ENCODE measurements at regions not wholly inside any gene's neighbourhood (a gene's known extent, or its start where the extent isn't known, plus 50 kb on each side); places are given as distances from the start of the nearest gene placed in this dataset.
"Not testable (repeated sequence)": the region's sequence is repeated elsewhere in the genome, so short reads cannot be mapped to it uniquely, and the experiment has no call there.

DNA sequence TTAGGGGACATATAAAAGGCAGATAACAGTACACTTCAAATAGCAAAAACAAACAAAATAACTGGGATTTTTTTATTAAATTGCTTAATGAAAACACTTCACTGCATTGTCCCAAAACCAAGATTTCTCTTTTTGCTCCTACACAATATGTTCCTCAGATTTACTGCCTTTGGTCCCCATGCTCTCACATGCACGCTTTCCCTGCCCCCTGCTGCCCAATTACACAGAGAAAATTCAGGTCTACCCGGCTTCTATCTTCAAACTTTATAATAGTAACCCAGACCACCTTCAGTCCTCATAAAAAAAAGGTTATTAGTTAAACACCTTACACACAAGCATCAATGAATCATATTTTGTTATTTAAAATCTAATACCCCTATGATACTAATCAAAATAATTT lies 673.8 kb upstream of the HS3ST5 start:
- no peak for DNase-seq

DNA sequence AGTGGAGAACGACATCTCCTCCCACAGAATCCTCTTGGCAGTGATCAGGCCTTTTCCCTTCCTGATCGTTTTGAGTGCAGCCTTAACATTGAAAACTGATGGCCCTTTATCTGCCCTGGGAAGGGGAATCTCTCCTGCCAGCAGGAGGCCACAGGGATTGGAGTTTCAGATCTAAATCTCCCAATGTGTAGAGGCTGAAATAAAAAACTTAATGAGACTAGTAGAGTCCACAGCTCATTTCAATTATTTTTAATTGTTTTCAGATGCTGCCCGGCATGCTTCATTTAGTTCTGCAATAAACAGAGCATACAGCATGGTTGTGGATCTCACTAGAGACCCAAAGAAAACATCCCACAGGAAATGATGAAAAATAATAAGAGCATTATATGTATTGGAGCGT lies 662.2 kb upstream of the HS3ST5 start:
- no peak for DNase-seq

DNA sequence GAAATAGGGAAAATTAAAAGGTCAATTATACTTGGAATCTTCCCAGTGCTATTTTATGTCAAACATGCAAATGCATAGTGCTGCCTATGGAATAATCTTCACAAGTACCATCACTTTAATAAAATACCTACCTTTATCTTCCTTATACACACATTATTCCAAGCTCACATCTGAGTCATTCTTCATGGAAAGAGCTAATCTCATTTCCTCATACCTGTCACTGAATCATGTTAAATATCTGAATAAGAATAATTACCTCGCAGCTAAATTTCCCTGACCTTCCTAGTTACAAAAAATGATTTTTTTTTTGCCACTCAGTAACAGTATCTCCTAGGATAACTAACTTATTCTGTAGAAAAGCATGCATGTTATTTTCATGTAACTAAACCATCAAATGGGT lies 661.4 kb upstream of the HS3ST5 start:
- no peak for DNase-seq

DNA sequence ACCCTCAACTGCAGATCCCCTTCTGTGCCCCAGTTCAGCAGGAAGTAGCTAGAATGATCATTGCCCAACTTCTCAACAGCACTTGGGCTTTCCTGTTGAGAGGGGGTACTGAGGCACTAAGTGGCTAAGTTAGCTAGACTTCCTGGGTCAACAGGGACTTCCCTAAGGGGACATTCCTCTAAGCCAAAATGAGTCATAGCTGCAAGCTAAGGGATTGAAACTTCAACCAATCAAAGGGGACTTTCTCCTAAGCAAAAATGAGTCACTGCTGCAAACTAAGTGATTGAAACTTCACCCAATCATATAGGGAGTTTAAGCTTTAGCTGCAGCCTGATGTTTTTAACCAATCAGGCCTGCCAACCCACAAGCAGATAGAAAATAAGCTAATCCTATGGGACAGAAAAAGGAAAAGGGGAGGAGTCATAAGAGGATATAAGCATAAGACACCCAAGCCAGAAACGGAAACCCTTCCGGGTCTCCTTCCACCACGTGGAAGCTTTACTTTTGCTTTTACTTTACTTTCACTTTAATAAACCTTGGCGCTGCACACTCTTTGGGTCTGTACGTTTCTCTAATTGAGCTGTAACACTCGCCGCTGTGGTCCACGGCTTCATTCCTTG lies 659.0 kb upstream of the HS3ST5 start:
- DNase-seq = no peak

DNA sequence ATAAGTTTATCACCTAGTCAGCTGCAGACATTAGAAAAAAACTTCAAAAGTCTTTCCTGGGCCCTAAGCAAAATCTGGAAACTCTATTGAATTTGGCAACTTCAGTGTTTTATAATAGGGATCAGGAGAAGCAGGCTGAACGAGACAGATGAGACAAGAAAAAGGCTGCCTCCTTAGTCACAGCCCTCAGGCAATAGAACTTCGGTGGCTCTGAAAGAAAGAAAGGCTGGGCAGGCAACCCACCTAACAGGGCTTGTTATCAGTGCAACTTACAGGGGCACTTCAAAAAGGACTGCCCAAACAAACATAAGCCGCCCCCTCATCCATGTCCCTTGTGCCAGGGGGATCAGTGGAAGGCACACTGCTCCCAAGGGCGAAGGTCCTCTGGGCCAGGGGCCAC lies 657.9 kb upstream of the HS3ST5 start:
- DNase-seq = no peak

DNA sequence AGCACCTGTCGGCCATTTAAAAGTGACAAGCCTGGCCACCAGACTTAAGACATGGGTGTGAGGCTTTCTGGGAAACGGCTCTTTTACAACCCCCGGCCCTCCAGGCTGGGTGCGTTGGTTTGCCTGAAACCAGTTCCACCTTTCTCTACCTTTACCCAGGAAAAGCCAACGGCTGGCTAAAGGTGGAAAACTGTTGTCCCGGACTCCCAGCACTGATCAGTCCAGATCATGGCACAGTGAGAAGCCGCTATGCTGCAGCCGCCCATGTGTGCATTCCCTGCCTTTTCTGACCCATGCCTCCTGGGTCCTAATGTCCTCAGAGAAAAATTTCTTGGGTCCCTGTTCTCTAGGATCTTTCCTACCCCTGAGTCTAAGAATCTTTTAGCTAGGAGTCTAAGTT lies 655.7 kb upstream of the HS3ST5 start:
- DNase-seq = no peak

DNA sequence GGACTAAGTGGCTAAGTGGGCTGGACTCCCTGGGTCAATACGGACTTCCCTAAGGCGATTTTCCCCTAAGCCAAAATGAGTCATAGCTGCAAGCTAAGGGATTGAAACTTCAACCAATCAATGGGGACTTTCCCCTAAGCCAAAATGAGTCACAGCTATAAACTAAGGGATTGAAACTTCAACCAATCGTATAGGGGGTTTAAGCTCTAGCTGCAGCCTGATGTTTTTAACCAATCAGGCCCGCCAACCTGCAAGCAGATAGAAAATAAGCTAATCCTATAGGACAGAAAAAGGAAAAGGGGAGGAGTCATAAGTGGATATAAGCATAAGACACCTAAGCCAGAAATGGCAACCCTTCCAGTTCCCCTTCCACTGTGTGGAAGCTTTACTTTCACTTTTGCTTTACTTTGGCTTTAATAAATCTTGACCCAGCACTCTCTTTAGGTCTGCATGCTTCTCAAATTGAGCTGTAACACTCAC lies 655.0 kb upstream of the HS3ST5 start:
- DNase-seq = no peak

DNA sequence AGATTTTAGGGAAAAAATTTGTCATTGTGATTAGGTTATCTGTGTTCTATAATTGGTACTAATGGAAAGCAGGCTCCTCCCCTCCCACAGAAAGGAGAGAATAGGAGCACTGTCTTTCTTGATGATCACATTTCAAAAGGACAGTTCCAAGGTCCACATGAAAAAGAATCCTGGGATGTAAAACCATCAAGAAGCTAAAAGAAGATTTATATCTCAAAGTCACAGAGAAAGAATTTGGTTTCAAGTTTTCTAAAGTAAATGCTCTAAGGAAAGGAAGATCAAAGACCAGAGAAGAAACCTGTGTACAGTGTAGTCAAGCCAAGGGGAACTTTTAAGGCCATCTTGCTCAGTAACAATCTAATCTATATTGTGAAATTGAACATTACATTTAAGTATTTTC lies 652.7 kb upstream of the HS3ST5 start:
- DNase-seq = no peak

DNA sequence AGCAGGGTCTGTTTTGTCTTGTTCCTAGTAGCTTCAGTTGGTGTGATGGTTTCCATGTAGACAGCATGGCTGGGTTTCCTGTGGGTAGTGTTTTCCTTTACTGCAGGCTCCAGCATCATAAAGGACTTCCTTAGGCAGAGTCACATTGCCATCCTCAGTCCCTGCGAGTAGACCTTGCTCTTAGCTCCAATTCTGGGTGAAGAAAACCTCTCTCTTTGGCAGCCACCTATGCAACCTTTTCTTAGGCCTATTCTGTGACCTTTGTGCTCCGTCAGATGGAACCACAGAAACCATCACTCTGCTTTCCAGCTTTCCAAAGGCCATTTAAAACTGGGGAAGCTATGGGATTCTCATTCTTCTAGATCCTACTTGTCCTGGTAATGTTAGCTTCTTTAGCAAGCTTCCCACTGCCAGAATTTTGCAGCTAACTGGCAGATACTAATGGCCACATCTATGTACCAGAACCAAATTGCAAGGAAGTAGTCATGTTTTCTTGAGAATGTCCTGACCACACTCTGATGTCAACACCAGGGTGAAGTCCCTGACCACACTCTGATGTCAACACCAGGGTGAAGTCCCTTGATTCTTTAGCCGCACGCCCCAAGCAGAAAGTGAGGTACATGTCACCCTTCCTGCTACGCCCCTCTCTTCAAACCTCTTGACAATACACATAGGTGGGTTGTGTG lies 646.6 kb upstream of the HS3ST5 start:
- DNase-seq = no peak

DNA sequence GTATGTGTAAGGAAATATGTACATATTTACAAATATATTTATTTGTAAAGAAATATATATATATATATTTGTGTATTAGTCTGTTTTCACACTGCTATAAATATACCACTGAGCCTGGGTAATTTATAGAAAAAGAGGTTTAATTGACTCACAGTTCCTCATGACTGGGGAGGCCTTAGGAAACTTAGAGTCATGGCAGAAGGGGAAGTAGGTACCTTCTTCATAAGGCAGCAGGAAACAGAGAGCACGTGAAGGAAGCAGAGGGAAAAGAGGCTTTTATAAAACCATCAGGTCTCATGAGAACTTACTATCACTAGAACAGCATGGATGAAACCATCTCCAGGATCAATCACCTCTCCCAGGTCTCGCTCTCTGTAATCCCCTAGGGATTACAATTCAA lies 644.5 kb upstream of the HS3ST5 start:
- DNase-seq = no peak

DNA sequence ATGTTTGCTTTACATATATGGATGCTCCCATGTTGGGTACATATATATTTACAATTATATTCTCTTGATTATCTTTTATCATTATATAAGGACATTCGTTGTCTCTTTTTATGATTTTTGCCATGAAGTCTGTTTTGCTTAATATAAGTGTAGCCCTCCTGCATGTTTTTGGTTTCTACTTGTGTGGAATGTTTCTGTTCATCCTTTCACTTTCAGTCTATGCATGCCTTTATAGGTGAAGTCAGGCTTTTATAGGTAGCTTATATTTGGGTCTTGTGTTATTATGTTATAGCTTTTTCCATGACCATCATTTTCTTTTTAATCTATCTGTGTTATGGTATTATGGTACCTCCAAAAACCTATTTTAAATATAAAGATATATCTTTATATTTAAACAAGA lies 612.5 kb upstream of the HS3ST5 start:
- DNase-seq = no peak

DNA sequence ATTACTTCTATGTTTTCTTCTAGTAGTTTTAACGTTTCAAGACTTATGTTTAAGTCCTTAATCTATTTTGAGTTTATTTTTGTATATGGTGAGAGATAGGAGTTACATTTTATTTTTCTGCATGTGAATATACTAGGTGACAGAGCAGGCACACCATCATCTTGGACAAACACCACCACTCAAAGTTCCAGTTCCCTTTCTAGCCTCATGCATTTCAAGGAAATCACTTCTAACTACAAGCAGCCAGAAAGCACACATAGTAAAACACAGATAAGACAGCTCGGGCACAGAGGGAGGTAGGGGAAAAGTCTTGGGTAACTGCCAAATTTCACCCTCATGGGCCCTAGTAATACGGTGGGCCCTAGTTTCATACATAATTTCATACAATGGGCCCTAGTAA lies 609.4 kb upstream of the HS3ST5 start:
- DNase-seq = no peak

DNA sequence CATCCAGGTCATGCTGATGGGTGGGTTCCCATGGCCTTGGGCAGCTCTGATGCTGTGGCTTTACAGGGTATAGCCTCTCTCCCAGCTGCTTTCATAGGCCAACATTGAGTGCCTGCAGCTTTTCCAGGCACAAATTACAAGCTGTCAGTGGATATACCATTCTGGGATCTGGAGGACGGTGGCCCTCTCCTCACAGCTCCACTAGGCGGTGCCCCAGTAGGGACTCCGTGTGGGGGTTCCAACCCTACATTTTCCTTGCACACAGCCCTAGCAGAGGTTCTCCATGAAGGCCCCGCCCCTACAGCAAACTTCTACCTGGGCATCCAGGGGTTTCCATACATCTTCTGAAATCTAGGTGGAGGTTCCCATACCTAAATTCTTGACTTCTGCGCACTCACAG lies 602.6 kb upstream of the HS3ST5 start:
- DNase-seq = no peak

DNA sequence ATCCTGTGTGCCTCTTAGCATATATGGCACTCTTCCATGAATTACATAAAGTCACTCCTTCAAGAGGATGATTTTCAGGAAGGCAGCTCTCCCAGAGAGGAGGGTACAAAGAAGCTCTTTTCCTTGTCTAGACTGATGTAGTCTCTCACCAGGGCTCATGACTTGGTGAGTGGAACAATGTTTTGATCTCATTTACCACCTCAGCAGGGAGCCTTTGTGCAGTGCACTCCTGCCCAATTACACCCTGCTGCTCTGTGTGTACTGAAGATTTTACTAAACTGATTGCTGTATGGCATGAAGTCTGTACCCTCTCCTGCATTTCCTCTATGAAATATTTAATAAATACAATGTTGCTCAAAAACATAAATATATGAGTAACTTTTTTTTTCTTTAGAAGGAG lies 598.3 kb upstream of the HS3ST5 start:
- DNase-seq = no peak

DNA sequence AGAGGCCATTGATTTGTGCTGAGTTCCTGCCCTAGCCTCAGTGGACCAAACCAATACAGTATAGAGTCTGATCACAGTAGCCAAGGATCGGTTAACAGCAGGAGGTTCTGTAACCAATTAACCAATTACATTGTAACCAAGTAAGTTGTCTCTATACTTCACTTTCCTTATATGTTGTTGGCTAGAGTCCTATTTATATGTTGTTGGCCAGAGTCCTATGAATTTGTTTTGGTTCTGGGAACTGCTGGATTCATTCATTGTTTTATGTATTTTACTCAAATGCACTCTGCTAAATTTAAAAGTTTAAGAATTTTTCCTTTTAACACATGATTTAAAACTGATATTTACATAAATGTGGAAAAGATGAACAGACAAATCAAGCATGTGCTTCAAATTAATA lies 597.4 kb upstream of the HS3ST5 start:
- DNase-seq = no peak

DNA sequence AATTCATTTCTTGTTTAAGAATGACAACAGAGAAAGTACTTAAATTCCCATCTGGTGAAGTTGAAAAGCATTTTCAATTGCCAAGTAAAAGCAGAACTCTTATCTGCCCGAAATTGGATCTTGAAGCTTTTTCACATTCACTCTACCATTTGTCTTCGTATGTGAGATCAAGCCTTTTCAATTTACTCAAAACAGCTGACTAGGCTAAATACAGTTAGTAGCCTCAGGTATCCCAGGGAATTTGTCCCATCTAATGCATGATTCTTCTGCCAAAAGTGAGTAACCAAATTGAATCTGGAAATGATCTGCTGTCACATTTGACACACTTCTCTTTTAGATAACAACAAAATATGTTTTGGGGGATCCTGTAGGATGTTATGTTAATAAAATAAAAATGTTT lies 596.8 kb upstream of the HS3ST5 start:
- no peak for DNase-seq

DNA sequence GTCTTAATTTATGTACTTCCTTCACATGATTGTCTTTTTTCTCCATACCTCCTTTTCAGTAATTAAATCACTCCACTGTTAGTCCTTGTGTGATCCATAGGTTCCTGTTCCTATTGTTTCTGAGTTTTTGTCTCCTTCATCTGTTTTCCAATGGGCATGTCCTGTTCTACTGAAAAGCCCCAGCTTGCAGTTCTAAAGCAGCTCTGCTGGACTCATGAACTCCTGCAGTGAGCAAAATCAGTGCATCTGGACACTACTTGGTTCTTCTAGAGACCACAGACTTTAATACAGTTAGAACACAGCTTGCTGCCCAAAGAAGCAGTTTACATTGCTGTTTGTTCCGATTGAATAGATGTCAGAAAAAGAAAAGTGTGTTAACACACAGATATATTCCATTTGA lies 593.3 kb upstream of the HS3ST5 start:
- no peak for DNase-seq

DNA sequence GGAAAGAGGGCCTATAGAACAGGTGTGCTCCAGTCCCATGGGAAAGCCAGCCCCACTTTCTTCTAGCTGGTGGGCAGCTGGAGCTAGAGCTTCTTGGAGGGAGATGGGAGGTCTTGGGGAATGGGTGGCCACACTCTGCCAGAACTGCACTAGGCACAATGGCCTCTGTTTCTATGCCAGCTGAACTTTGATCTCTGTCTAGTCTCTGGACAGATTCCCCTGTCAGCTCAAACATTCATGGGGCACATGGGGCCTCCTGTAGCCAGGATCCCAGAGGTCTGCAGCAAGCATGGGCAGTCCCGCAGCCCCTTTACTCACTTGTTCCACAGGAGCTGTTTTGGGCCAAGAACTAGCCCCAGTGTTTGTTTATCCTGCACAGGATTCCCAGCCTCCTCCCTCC lies 591.3 kb upstream of the HS3ST5 start:
- DNase-seq = no peak

DNA sequence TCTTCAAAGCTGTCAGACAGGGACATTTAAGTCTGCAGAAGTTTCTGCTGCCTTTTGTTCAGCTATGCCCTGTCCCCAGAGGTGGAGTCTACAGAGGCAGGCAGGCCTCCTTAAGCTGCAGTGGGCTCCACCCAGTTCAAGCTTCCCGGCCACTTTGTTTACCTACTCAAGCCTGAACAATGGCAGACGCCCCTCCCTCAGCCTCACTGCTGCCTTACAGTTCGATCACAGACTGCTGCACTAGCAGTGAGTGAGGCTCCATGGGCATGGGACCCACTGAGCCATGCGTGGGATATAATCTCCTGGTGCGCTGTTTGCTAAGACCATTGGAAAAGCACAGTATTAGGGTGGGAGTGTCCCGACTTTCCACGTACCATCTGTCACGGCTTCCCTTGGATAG lies 585.9 kb upstream of the HS3ST5 start:
- not testable (repeated sequence) for DNase-seq

DNA sequence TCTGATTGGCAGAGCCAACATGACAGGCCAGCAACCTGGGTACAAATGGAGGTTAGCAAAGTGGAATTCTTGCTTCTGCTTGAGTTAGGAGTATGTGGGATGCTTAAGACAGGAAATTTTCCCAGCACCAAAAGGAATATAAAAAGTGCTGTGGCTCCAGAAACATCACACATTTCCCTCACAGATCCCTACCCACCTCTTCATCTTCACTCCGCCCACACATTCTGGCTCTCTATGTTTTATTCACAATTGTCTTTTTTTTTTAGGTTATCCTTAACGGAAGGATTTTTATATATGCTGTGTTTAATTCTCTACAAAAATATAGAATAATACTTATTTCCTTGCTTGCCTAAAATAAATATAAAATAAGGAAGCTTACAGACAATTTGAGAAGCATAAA lies 563.3 kb upstream of the HS3ST5 start:
- DNase-seq = no peak

DNA sequence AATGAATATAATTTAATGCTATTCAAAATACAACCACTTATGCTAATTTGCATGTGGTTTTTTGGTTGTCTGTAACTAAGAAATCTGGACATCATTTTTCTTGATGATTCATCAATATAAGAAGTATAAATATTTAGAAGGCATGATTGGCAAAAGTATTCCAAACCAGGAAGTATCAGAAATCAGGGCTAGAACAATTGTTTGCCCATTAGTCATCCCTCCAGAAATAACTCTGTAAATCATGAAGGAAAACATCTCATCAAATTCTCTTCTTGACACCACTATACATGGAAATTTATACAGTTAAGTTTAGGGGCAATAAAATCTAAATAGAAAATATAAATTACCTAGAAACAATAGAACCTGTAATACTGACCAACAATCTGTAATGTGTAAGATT lies 554.7 kb upstream of the HS3ST5 start:
- no peak for DNase-seq

DNA sequence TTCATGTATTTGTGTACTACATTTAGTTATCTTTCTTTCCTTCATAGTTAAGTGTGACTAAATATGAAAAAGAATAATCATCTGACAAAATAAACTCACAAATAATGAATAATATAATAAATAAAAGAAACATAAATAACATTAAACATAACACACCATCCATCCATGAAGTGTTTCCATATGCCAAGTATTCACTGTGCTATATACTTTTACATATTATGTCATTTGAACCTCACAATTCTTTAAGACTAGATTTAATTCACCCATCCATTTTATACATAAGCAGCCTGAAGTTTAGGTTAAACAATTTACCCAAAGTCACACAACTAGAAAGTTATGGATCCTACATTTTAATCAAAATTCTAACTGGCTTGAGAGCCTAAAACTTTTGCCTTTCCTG lies 549.4 kb upstream of the HS3ST5 start:
- DNase-seq = no peak

DNA sequence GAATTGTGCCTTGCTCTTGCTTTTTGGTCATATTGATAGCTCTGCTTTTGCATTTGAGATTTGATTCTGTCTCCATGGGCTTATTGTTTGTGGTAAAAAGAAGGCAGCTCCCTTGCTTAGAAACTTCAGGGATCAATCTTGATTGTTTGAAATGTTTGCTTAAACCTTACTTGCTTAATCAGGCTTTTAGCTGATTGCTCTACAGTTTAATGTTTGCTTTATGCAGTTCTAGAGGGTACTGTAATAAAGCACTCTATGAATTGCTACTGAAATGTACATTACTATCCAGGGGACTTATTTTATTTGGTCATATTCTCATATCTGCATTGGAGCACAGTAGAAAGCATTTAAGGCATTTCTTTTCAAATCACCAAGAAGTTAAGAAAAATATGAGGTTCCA lies 545.4 kb upstream of the HS3ST5 start:
- DNase-seq = no peak

DNA sequence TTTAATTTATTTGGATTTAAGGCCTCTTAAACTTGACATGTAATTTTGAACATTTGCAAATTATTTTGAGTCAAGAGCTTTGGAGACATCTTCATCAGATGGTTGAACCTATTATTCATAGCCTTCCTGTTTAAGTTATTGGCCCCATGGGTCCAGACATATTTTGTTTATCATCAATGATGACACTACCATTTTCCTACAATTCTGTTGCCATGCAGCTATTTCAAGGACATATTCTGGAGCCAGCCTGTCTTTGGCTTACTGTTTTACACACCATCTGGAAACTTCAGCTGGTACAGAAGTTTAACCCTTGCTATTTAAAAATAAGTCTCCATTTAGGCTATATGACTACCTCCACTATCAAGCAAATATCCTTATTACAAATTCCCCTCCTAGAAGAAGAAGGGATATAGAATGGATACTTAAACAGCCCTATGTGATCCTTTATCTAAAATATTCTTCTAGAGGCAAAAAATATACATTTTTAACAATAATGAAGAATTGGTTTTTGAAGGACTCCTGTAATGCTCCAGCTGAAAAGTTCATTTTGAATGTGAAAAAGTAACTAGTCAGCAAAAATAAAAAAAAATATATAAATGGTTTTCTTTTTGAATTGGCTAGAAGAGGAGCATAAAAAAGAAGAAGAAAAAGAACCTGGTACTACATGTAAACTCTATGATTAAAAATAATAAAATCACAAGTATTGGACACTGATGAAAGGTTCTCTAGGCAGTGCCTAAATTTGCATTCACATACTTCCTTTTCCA lies 544.0 kb upstream of the HS3ST5 start:
- DNase-seq = no peak
